ENCODE measurements at regions not wholly inside any gene's neighbourhood (a gene's known extent, or its start where the extent isn't known, plus 50 kb on each side); places are given as distances from the start of the nearest gene placed in this dataset.
"Not testable (repeated sequence)": the region's sequence is repeated elsewhere in the genome, so short reads cannot be mapped to it uniquely, and the experiment has no call there.

DNA sequence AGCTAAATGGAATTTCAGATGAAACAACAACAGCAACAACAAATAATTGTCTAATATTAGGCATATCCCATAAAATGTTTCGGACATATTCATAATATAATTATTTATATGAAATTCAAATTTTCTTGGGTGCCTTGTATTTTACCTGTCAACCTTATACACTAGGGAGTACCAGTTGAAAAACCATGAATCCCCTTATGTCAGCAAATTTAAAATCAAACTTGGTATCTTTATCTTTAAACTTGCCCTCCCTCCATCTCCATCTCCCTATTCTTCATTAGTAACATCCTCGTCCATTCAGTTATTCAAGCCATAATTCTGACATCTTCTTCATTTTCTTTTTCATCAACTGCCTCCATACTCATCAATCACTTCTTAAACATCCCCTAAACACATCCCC lies 974.5 kb upstream of the HS3ST1 start:
- WGBS: 94% methylated on average over 2 of the region's 2 CpGs
- Histone ChIP-seq H3K4me3 (ENCODE audit: low read length in 2 of 2) (no peak overlapping the region), H3K27ac (ENCODE audit: low read depth in 1 of 2, low read length in 1 of 2) (no peak overlapping the region), H3K4me1 (ENCODE audit: control insufficient read depth in 2 of 2, insufficient read depth in 2 of 2, low read length in 2 of 2) (no peaks in the 10 kb centered on the region), H3K9me3 (ENCODE audit: control insufficient read depth in 2 of 2, insufficient read depth in 1 of 2, low read length in 1 of 2) (no peaks in the 10 kb centered on the region), H3K27me3 (ENCODE audit: control insufficient read depth in 2 of 2, insufficient read depth in 1 of 2, low read length in 1 of 2) (no peaks in the 10 kb centered on the region), H3K36me3 (ENCODE audit: control insufficient read depth in 2 of 2, insufficient read depth in 2 of 2, low read length in 1 of 2) (no peaks in the 10 kb centered on the region)
- no peak for DNase-seq (ENCODE audit: low read depth in 6 of 9, low spot score in 9 of 9)

DNA sequence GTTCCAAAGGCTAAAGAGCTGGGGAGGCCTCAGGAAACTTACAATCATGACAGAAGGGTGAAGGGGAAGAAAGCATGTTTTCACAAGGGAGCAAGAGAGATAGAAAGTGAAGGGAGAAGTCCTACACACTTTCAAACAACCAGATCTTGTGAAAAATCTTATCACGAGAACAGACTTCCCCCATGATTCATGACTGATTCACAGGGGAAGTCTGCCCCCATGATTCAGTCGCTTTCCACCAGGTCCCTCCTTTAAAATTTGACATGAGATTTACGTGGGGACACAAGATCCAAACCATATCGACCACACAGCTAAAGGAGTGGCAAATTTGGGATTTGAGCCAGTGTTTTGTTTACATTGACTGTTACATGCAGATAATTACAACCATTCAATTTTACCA lies 971.1 kb upstream of the HS3ST1 start:
- Histone ChIP-seq H3K4me1 (ENCODE audit: control insufficient read depth in 2 of 2, insufficient read depth in 2 of 2, low read length in 2 of 2) (no peaks in the 10 kb centered on the region), H3K9me3 (ENCODE audit: control insufficient read depth in 2 of 2, insufficient read depth in 1 of 2, low read length in 1 of 2) (no peaks in the 10 kb centered on the region), H3K27ac (ENCODE audit: low read depth in 1 of 2, low read length in 1 of 2) (no peak overlapping the region), H3K4me3 (ENCODE audit: low read length in 2 of 2) (no peak overlapping the region), H3K27me3 (ENCODE audit: control insufficient read depth in 2 of 2, insufficient read depth in 1 of 2, low read length in 1 of 2) (no peaks in the 10 kb centered on the region), H3K36me3 (ENCODE audit: control insufficient read depth in 2 of 2, insufficient read depth in 2 of 2, low read length in 1 of 2) (no peaks in the 10 kb centered on the region)
- no peak for DNase-seq (ENCODE audit: low read depth in 6 of 9, low spot score in 9 of 9)
- 31% methylated on average over 4 of the region's 4 CpGs for WGBS

DNA sequence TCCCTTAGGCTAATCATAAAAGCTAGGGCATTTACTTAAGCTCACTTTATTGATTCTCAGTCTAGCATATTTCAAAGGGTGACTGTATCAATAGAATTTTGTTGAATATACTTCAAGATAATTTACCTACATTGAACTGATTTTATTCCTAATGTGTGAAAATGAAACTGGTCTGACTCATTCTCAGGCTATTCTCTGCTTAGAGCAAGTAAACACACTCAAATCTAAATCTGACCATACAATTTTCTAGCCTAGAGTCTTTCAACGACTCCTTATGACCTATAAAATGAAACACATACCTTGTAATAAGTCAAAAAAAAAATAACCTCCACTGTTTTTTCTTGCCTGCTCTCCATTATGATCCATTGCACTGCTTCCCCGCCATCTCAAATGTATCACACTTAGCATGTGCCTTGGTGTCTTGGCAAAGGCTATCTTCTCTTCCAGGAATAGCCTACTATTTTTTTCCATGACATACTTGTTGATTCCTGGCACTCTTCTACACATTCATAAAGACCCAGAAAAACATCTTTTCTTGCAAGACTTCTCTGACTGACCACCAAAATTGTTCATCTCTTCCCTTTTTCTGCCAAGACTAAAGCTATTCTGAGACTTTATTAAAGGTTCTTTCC lies 965.1 kb upstream of the HS3ST1 start:
- Histone ChIP-seq H3K4me3 (ENCODE audit: low read length in 2 of 2) (no peak overlapping the region), H3K36me3 (ENCODE audit: control insufficient read depth in 2 of 2, insufficient read depth in 2 of 2, low read length in 1 of 2) (no peaks in the 10 kb centered on the region), H3K4me1 (ENCODE audit: control insufficient read depth in 2 of 2, insufficient read depth in 2 of 2, low read length in 2 of 2) (no peaks in the 10 kb centered on the region), H3K9me3 (ENCODE audit: control insufficient read depth in 2 of 2, insufficient read depth in 1 of 2, low read length in 1 of 2) (no peaks in the 10 kb centered on the region), H3K27ac (ENCODE audit: low read depth in 1 of 2, low read length in 1 of 2) (no peak overlapping the region), H3K27me3 (ENCODE audit: control insufficient read depth in 2 of 2, insufficient read depth in 1 of 2, low read length in 1 of 2) (no peaks in the 10 kb centered on the region)
- 70% methylated on average over 2 of the region's 2 CpGs for WGBS
- DNase-seq (ENCODE audit: low read depth in 6 of 9, low spot score in 9 of 9): no peak

DNA sequence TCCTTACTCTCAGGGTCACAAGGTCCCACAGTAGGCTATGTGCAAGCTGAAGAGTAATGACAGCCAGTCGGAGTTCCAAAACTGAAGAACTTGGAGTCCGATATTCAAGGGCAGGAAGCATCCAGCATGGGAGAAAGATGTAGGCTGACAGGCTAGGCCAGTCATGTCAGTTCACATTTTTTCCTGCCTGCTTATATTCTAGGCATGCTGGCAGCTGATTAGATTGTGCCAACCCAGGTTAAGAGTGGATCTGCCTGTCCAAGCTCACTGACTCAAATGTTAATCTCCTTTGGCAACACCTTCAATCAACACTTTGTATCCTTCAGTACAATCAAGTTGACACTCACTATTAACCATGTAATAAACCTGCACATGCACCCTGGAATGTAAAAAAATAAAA lies 960.9 kb upstream of the HS3ST1 start:
- DNase-seq (ENCODE audit: low read depth in 6 of 9, low spot score in 9 of 9): no peak
- Histone ChIP-seq H3K27me3 (ENCODE audit: control insufficient read depth in 2 of 2, insufficient read depth in 1 of 2, low read length in 1 of 2) (no peaks in the 10 kb centered on the region), H3K9me3 (ENCODE audit: control insufficient read depth in 2 of 2, insufficient read depth in 1 of 2, low read length in 1 of 2) (no peaks in the 10 kb centered on the region), H3K4me3 (ENCODE audit: low read length in 2 of 2) (no peak overlapping the region), H3K27ac (ENCODE audit: low read depth in 1 of 2, low read length in 1 of 2) (no peak overlapping the region), H3K4me1 (ENCODE audit: control insufficient read depth in 2 of 2, insufficient read depth in 2 of 2, low read length in 2 of 2) (no peaks in the 10 kb centered on the region), H3K36me3 (ENCODE audit: control insufficient read depth in 2 of 2, insufficient read depth in 2 of 2, low read length in 1 of 2) (no peaks in the 10 kb centered on the region)
- 96% methylated on average over 2 of the region's 2 CpGs for WGBS

DNA sequence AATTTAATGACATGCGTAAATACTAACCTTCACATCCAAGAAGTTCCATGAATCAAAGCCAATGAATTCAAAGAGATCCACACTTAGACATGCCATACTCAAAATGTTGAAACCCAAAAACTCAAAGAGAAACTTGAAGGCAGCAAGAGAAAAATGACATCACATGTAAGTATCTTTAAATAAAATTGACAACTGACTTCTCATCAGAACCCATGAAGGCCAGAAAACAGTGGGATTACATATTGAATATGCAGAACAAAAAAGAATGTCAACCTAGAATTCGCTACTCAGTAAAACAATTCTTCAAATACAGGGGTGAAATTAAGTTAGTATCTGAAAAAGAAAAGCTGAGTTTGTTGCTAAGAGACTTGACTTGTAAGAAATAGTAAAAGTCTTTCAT lies 953.9 kb upstream of the HS3ST1 start:
- Histone ChIP-seq H3K4me3 (ENCODE audit: low read length in 2 of 2) (no peak overlapping the region), H3K36me3 (ENCODE audit: control insufficient read depth in 2 of 2, insufficient read depth in 2 of 2, low read length in 1 of 2) (no peaks in the 10 kb centered on the region), H3K27ac (ENCODE audit: low read depth in 1 of 2, low read length in 1 of 2) (no peak overlapping the region), H3K9me3 (ENCODE audit: control insufficient read depth in 2 of 2, insufficient read depth in 1 of 2, low read length in 1 of 2) (no peaks in the 10 kb centered on the region), H3K4me1 (ENCODE audit: control insufficient read depth in 2 of 2, insufficient read depth in 2 of 2, low read length in 2 of 2) (no peaks in the 10 kb centered on the region), H3K27me3 (ENCODE audit: control insufficient read depth in 2 of 2, insufficient read depth in 1 of 2, low read length in 1 of 2) (no peaks in the 10 kb centered on the region)
- WGBS: 93% methylated on average over 2 of the region's 2 CpGs
- no peak for DNase-seq (ENCODE audit: low read depth in 6 of 9, low spot score in 9 of 9)

DNA sequence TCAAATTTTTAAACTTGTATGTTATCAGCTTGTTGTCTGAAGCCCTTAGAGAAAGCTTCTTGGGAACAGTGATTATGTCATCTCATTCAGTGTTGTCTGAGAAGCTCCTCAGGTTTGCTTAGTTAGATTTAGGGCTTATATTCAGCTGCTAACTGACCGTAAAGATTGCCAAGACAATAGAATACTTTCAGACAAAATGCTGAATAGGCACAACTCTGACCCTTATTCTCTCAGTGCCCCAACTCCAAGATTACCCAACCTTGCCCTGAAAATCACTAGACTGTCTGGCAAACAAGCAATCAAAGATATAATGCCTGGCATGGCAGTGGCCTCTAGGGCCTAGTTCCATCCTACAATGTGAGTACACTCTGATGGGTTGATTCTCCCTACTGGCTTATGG lies 950.5 kb upstream of the HS3ST1 start:
- no peaks in the 10 kb centered on the region for H3K27me3 ChIP-seq (ENCODE audit: control insufficient read depth in 2 of 2, insufficient read depth in 1 of 2, low read length in 1 of 2)
- no peaks in the 10 kb centered on the region for H3K9me3 ChIP-seq (ENCODE audit: control insufficient read depth in 2 of 2, insufficient read depth in 1 of 2, low read length in 1 of 2)
- 100% methylated on average over 1 of the region's 1 CpG for WGBS
- no peak for DNase-seq (ENCODE audit: low read depth in 6 of 9, low spot score in 9 of 9)
- H3K36me3 ChIP-seq (ENCODE audit: control insufficient read depth in 2 of 2, insufficient read depth in 2 of 2, low read length in 1 of 2): no peaks in the 10 kb centered on the region
- H3K4me3 ChIP-seq (ENCODE audit: low read length in 2 of 2): no peak overlapping the region
- H3K4me1 ChIP-seq (ENCODE audit: control insufficient read depth in 2 of 2, insufficient read depth in 2 of 2, low read length in 2 of 2): no peaks in the 10 kb centered on the region
- no peak overlapping the region for H3K27ac ChIP-seq (ENCODE audit: low read depth in 1 of 2, low read length in 1 of 2)

DNA sequence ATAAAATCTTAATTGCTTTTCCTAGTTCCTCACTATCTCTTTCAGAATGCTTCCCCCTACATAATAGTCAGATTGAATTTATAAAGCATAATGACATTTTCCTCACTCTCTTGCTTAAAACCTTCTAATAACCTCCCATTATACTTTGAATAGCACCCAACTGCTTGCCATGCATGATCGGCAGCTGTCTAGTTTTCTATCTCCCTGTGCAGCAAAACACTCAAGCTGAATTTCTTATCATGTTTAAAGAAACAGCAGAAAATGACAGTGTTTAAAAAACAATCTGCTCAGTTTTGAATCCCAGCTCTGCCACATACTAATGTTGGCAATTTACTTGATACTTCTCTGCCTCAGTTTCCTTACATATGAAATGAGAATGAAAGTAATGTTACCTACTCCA lies 947.1 kb upstream of the HS3ST1 start:
- Histone ChIP-seq H3K27me3 (ENCODE audit: control insufficient read depth in 2 of 2, insufficient read depth in 1 of 2, low read length in 1 of 2) (no peaks in the 10 kb centered on the region), H3K4me1 (ENCODE audit: control insufficient read depth in 2 of 2, insufficient read depth in 2 of 2, low read length in 2 of 2) (no peaks in the 10 kb centered on the region), H3K9me3 (ENCODE audit: control insufficient read depth in 2 of 2, insufficient read depth in 1 of 2, low read length in 1 of 2) (no peaks in the 10 kb centered on the region), H3K36me3 (ENCODE audit: control insufficient read depth in 2 of 2, insufficient read depth in 2 of 2, low read length in 1 of 2) (no peaks in the 10 kb centered on the region), H3K4me3 (ENCODE audit: low read length in 2 of 2) (no peak overlapping the region), H3K27ac (ENCODE audit: low read depth in 1 of 2, low read length in 1 of 2) (no peak overlapping the region)
- 92% methylated on average over 1 of the region's 1 CpG for WGBS
- no peak for DNase-seq (ENCODE audit: low read depth in 6 of 9, low spot score in 9 of 9)

DNA sequence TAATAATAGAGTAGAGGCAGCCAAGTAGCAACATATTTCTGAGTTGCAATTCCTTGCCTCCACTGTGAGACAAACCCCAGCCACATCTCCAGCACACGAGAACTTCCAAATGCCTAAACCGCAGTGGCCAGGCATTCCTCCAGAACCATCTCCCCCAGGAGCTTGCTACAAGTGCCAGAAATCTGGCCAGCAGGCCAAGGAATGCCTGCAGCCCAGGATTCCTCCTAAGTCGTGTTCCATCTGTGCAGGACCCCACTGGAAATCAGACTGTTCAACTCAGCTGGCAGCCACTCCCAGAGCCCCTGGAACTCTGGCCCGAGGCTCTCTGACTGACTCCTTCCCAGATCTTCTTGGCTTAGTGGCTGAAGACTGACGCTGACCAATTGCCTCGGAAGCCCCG lies 937.2 kb upstream of the HS3ST1 start:
- DNase-seq (ENCODE audit: low read depth in 6 of 9, low spot score in 9 of 9); H3K9me3 ChIP-seq (ENCODE audit: control insufficient read depth in 2 of 2, insufficient read depth in 1 of 2, low read length in 1 of 2); H3K27me3 ChIP-seq (ENCODE audit: control insufficient read depth in 2 of 2, insufficient read depth in 1 of 2, low read length in 1 of 2); H3K4me1 ChIP-seq (ENCODE audit: control insufficient read depth in 2 of 2, insufficient read depth in 2 of 2, low read length in 2 of 2); H3K4me3 ChIP-seq (ENCODE audit: low read length in 2 of 2); H3K27ac ChIP-seq (ENCODE audit: low read depth in 1 of 2, low read length in 1 of 2); H3K36me3 ChIP-seq (ENCODE audit: control insufficient read depth in 2 of 2, insufficient read depth in 2 of 2, low read length in 1 of 2): not testable (repeated sequence)
- 94% methylated on average over 7 of the region's 7 CpGs for WGBS

DNA sequence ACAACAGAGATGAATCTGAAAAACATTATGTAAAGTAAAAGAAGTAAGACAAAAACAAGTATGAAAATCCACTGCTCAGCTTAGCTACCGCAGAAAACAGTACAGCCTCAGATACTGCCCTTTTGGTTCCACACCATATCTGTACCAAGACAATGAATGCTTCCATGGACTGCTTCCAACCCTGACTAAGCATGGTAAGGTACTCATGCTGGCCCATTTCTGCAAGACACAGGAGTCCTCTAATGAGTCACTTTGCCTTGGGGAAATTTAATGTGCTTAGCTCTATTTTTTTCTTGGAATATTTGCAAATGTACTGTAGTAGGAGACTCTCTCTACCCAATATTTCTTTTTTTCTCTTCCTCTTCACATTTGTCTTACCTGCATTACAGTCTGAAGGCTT lies 931.7 kb upstream of the HS3ST1 start:
- H3K36me3 ChIP-seq (ENCODE audit: control insufficient read depth in 2 of 2, insufficient read depth in 2 of 2, low read length in 1 of 2): no peaks in the 10 kb centered on the region
- 100% methylated on average over 1 of the region's 1 CpG for WGBS
- no peak overlapping the region for H3K27ac ChIP-seq (ENCODE audit: low read depth in 1 of 2, low read length in 1 of 2)
- H3K4me1 ChIP-seq (ENCODE audit: control insufficient read depth in 2 of 2, insufficient read depth in 2 of 2, low read length in 2 of 2): no peaks in the 10 kb centered on the region
- DNase-seq (ENCODE audit: low read depth in 6 of 9, low spot score in 9 of 9): no peak
- no peaks in the 10 kb centered on the region for H3K27me3 ChIP-seq (ENCODE audit: control insufficient read depth in 2 of 2, insufficient read depth in 1 of 2, low read length in 1 of 2)
- no peaks in the 10 kb centered on the region for H3K9me3 ChIP-seq (ENCODE audit: control insufficient read depth in 2 of 2, insufficient read depth in 1 of 2, low read length in 1 of 2)
- no peak overlapping the region for H3K4me3 ChIP-seq (ENCODE audit: low read length in 2 of 2)

DNA sequence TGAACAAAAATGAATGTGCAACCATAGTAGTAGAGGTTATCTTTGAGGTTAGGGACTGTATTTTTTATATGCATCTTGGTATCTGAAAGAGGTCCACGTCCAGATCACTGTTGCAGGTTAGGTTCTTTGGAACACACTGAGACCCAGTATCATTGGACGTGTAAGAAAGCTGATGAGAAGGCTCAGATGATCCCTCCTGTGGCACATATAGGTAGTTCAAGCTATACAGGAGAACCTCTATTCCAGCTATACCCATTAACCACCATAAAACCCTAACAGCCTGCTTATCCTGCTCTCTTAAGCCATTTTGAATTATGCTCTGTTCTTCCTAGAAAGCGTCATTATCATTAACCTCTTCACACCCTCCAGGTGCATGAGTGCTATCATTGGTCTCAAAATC lies 930.7 kb upstream of the HS3ST1 start:
- 75% methylated on average over 3 of the region's 3 CpGs for WGBS
- H3K27me3 ChIP-seq (ENCODE audit: control insufficient read depth in 2 of 2, insufficient read depth in 1 of 2, low read length in 1 of 2): no peaks in the 10 kb centered on the region
- no peaks in the 10 kb centered on the region for H3K4me1 ChIP-seq (ENCODE audit: control insufficient read depth in 2 of 2, insufficient read depth in 2 of 2, low read length in 2 of 2)
- H3K9me3 ChIP-seq (ENCODE audit: control insufficient read depth in 2 of 2, insufficient read depth in 1 of 2, low read length in 1 of 2): no peaks in the 10 kb centered on the region
- no peaks in the 10 kb centered on the region for H3K36me3 ChIP-seq (ENCODE audit: control insufficient read depth in 2 of 2, insufficient read depth in 2 of 2, low read length in 1 of 2)
- DNase-seq (ENCODE audit: low read depth in 6 of 9, low spot score in 9 of 9): no peak
- H3K4me3 ChIP-seq (ENCODE audit: low read length in 2 of 2): no peak overlapping the region
- no peak overlapping the region for H3K27ac ChIP-seq (ENCODE audit: low read depth in 1 of 2, low read length in 1 of 2)
